NCI-H2081 (cell line): ENCODE measurements at regions not wholly inside any gene's neighbourhood (a gene's known extent, or its start where the extent isn't known, plus 50 kb on each side); places are given as distances from the start of the nearest gene placed in this dataset.
"Not testable (repeated sequence)": the region's sequence is repeated elsewhere in the genome, so short reads cannot be mapped to it uniquely, and the experiment has no call there.

Source experiments
- DNase-seq, 2 experiments: peaks; one replicate each; lab custom pipeline; 2025; lab: John Stamatoyannopoulos, UW

- no peak for DNase-seq
These were observed 1294.5 kb downstream of the KHDRBS2 start for GRCh38 chr6:60991427-60992028.

DNA sequence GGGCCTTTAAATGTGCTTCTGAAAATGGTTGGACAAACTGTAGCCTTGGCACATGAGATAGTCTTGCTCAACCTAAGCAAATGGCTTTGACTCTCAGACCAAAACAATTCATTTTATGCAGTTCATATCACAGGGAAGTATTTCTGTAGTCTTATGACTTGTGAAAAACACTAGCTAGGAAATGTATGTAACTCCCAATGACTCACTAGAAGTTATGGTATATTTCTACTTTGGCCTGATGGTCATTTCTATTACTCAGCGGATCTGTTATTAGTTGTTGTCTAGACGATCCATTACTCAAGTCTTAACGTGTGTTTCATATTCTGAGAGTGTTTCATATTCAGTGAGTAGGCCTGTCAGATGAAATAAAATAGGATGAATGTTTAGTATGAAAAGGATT, 1333.5 kb downstream of the KHDRBS2 start:
- no peak for DNase-seq

- DNase-seq = not testable (repeated sequence)
These were observed 1335.7 kb downstream of the KHDRBS2 start for GRCh38 chr6:60950221-60950923.

DNA sequence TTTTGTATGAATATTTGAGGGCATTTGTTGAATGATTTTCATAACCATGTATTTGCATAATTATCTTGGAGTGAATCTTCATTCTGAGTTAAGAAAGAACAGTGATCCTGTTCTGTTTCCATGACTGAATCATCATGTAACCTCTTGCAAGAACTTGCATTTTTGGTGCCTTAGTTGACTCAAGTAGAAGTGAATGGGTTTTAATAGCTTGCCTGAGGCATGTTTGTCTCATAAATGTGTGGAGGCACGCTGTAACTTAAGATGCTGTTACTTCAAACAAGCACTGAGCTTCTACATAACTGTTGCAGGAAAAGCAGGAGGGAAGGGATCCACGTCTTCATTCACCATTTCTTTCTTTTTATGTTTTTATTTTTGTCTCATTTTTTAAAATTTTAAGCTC, 1338.6 kb downstream of the KHDRBS2 start:
- not testable (repeated sequence) for DNase-seq

DNA sequence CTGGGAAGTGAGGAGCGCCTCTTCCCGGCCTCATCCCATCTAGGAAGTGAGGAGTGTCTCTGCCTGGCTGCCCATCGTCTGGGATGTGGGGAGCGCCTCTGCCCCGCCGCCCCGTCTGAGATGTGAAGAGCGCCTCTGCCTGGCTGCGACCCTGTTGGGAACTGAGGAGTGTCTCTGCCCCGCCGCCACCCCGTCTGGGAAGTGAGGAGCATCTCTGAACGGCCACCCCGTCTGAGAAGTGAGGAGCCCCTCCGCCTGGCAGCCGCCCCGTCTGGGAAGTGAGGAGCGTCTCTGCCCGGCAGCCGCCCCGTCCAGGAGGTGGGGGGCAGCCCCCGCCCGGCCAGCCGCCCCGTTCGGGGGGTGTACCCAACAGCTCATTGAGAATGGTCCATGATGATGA, 1341.2 kb downstream of the KHDRBS2 start:
- not testable (repeated sequence) for DNase-seq

DNA sequence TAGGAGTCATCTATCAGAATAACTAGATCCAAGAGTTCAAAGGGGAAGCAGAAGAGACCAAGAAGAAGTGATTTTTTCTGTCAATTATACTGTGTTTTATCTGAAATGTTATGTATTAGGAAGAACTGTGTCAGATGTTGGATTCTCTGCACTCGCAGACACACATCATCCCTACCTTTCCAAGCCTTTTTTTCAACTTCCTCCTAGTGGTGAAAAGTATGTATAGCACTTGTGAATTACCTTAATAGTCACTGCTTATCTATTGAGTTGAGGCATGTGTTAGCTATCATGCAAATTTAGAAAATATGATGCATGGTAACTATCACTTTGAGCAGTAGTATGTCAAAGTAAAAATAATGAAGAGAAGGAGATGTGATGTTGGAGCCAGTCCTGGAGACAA, 1350.1 kb downstream of the KHDRBS2 start:
- DNase-seq = not testable (repeated sequence)

GRCh38 chr6:60919652-60920051, 1366.4 kb downstream of the KHDRBS2 start:
- DNase-seq = not testable (repeated sequence)

- DNase-seq = not testable (repeated sequence)
These were observed 1382.2 kb downstream of the KHDRBS2 start for GRCh38 chr6:60903860-60904259.

GRCh38 chr6:60893374-60893773, 1392.7 kb downstream of the KHDRBS2 start:
- DNase-seq = not testable (repeated sequence)

- no peak for DNase-seq
These were observed 1394.4 kb downstream of the KHDRBS2 start for GRCh38 chr6:60891606-60892005.

GRCh38 chr6:60877396-60877795, 1408.6 kb downstream of the KHDRBS2 start:
- DNase-seq = peak in 1 of 2 experiments; percentile 1

GRCh38 chr6:60870779-60871178, 1415.2 kb downstream of the KHDRBS2 start:
- not testable (repeated sequence) for DNase-seq

- no peak for DNase-seq
These were observed 1418.5 kb downstream of the KHDRBS2 start for GRCh38 chr6:60867548-60867947.

DNA sequence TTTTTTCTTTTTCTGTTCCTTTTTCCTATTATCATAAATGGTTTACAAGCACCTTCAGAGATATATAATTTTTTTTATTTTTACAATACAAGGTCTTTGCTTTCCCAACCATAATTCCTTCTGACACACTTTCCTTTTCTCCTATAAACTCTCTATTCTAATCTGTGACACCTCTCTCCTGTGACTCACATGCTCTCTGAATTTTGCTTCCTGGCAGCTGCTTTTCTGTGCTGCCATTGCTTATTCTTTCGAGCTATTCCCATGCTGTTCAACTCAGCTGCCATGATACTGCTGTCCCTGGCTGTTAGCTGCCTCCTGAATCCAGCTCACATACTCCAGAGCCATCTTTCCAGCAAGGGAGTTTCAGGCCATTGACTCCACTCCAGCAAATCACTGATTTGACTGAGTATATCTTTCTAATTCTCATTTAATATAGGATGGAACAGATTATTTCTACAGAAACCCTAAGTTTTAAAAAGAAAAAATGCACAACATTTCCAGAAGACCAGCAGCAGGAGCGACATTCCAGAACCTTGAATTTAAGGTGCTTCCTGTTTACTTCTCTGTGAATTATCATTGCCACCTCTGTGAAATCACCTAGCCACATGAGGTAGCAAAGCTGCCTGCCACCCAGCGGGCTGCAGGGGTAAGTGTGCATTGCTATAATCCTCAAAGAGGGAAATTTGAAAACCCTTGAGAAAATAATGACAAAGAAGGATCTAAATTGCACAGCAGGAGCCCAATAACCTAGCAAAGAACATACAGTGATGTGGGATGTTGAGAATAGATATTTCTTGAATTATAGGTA, 1442.6 kb downstream of the KHDRBS2 start:
- DNase-seq = not testable (repeated sequence)

GRCh38 chr6:60830726-60831125, 1455.3 kb downstream of the KHDRBS2 start:
- not testable (repeated sequence) for DNase-seq

- DNase-seq = not testable (repeated sequence)
These were observed 1463.4 kb downstream of the KHDRBS2 start for GRCh38 chr6:60822597-60822996.

DNA sequence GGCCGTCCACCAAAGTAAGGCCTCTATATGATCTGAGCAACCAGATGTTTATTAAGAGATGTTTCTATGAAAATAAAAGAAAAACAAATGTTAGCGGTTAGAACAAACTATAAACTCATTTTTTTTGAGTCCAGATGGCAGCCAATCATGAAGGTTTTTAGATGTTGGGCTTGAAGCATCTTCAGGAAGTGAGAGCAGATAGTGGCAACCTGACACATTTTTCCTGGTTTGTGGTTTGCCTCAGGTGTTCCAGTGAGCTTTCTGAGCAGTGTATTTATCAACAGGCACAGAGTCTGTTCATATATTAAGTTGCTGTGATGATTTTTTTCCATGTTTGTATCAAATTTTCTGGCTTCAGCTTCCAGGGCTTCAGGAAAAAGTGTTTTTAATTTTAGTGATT, 1468.0 kb downstream of the KHDRBS2 start:
- DNase-seq = not testable (repeated sequence)

DNA sequence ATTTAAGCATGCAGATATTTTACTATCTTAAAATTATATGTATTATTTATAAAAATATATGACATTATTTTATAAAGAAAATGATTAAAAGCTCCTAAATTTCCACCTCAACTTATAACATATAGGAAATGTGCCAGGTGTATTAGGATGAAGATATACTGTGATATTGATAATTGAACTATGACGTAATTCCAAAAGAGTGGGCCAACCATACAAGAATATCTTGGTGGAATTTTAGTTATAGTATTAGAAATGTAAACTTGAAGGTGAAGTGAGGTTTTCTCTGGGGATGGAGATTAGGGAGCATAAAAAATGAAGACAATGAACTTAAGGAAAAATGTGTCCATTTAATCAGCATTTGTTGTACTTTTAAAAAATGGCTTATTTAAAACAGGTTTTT, 1471.2 kb downstream of the KHDRBS2 start:
- not testable (repeated sequence) for DNase-seq

DNA sequence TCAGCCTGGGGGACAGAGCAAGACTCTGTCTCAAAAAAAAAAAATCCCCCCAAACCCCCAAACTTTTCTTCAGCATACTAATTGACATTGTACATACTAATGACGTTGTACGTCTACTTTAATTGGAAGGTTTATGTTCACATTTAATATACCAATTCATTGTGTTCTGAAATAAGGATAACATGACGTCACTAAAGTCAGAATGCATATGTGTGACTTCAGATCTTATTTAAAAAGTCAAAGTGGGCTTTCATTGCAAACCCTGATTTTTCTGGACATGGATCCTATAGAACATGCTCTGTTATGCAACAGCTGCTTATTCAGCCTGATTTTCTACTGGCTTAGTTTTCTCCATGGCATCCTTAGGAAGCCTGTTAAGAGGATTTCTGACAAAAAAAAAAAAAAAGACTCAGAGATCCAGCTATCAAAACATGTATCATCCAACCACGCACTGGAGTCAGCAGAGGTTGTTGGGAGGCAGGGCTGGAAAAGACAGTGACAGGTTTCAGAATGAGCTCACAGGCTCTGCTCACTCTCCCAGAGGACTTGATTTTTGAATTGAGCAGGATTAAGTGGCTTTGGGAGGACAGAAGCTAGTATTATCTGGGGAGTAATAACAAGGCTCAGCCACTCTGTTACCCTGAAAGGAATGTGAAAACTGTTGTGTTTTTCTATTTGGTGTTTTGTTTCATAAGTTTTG, 1472.0 kb downstream of the KHDRBS2 start:
- not testable (repeated sequence) for DNase-seq

GRCh38 chr6:60810216-60810615, 1475.8 kb downstream of the KHDRBS2 start:
- not testable (repeated sequence) for DNase-seq

GRCh38 chr6:60799146-60799545, 1486.9 kb downstream of the KHDRBS2 start:
- not testable (repeated sequence) for DNase-seq

DNA sequence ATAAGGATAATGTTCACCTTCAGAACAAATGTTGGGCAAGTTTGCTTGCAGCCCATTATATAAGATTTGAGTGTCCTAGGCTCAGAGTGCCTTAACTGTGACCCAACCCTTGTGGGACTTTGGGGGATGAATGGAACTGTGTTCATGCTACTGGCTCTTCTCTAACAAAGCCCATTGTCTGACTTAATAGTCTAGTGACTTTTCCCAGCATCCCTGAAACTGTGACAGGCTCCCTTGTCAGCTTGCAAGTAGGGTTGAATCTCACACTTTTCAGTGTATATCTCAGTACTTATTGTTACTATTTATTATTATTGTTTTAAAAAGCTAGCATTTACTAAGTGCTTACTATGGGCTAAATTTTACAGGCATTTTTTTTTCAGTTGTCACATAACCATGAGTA, 1488.2 kb downstream of the KHDRBS2 start:
- not testable (repeated sequence) for DNase-seq
